Activated T-helper 2 cell treated with anti-CD3 and anti-CD28 coated beads, Interferon-gamma antibody, Interleukin-2, Interleukin-4, amounts not matched to agents 10 μg/mL and 5 μg/mL and 100 μg/mL, durations not matched to agents 14 hours and 24 hours and 36 hours (primary cell): ENCODE measurements at regions not wholly inside any gene's neighbourhood (a gene's known extent, or its start where the extent isn't known, plus 50 kb on each side); places are given as distances from the start of the nearest gene placed in this dataset.

Experiments used
- DNase-seq: peaks from one replicate; pipeline ENCODE4 v3.0.0; 2021; ENCODE audit warnings: low spot score
- H3K27ac Mint-ChIP-seq: one replicate; pipeline ENCODE4 v1.8.0; 2021; ENCODE audit warnings: mixed read lengths
- H3K27me3 Mint-ChIP-seq: one replicate; pipeline ENCODE4 v1.8.0; 2021; ENCODE audit warnings: low read depth, mixed read lengths
- H3K36me3 Mint-ChIP-seq: one replicate; pipeline ENCODE4 v1.8.0; 2021; ENCODE audit warnings: low read depth, mixed read lengths
- H3K4me1 Mint-ChIP-seq: one replicate; pipeline ENCODE4 v1.8.0; 2021; ENCODE audit warnings: low read depth, mixed read lengths
- H3K4me3 Mint-ChIP-seq: one replicate; pipeline ENCODE4 v1.8.0; 2021; ENCODE audit warnings: low read depth, mild to moderate bottlenecking, moderate library complexity, mixed read lengths
- H3K9me3 Mint-ChIP-seq: one replicate; pipeline ENCODE4 v1.8.0; 2021; ENCODE audit warnings: mixed read lengths
- intact Hi-C: fragments of 100-400 bp; cut with micrococcal nuclease; formaldehyde crosslinking; loops from one replicate; pipeline ENCODE4 v1.15.1; 2023

- Mint-ChIP-seq H3K9me3 (peaks cover 6% of the 10 kb centered on the region), H3K27ac (peak overlapping the region; percentile 60), H3K4me3 (peak overlapping the region; percentile 17), H3K27me3 (peaks cover 1% of the 10 kb centered on the region), H3K36me3 (no peaks in the 10 kb centered on the region), H3K4me1 (peaks cover 8% of the 10 kb centered on the region)
- DNase-seq = no peak
- intact Hi-C loops = loop anchor here (1.0 to 10.0 kb wide), 3 partner anchors 243 to 432 kb away; partner anchors contain the start of gene ZNF713
Observed at GRCh38 chr7:55641811-55642210, 69.5 kb upstream of the VOPP1 start.

GRCh38 chr7:55641273-55641691 lies 69.0 kb upstream of the VOPP1 start:
- Mint-ChIP-seq H3K27me3 (peaks cover 6% of the 10 kb centered on the region), H3K36me3 (no peaks in the 10 kb centered on the region), H3K9me3 (peaks cover 6% of the 10 kb centered on the region), H3K4me1 (peaks cover 8% of the 10 kb centered on the region), H3K4me3 (no peak overlapping the region), H3K27ac (no peak overlapping the region)
- DNase-seq = peak; percentile 11
- intact Hi-C loops = loop anchor here (1.0 to 10.0 kb wide), 2 partner anchors 244 to 433 kb away; partner anchors contain the start of gene ZNF713

GRCh38 chr7:55639640-55640039 lies 67.3 kb upstream of the VOPP1 start:
- Mint-ChIP-seq H3K4me1 (peaks cover 8% of the 10 kb centered on the region), H3K9me3 (peaks cover 6% of the 10 kb centered on the region), H3K4me3 (no peak overlapping the region), H3K27me3 (peaks cover 8% of the 10 kb centered on the region), H3K27ac (no peak overlapping the region), H3K36me3 (no peaks in the 10 kb centered on the region)
- intact Hi-C loops = loop anchor here (10.0 kb wide), 1 partner anchor 245 kb away; the partner anchor contains the start of gene ZNF713
- DNase-seq = no peak

GRCh38 chr7:55629051-55629677 lies 56.9 kb upstream of the VOPP1 start:
- no peaks in the 10 kb centered on the region for H3K9me3 Mint-ChIP-seq
- H3K27me3 Mint-ChIP-seq = peaks cover 3% of the 10 kb centered on the region
- no peak overlapping the region for H3K27ac Mint-ChIP-seq
- no peak overlapping the region for H3K4me3 Mint-ChIP-seq
- H3K36me3 Mint-ChIP-seq = no peaks in the 10 kb centered on the region
- H3K4me1 Mint-ChIP-seq = no peaks in the 10 kb centered on the region
- DNase-seq = no peak
- intact Hi-C loops = no loop called here

- H3K36me3 Mint-ChIP-seq = no peaks in the 10 kb centered on the region
- intact Hi-C loops = no loop called here
- no peaks in the 10 kb centered on the region for H3K9me3 Mint-ChIP-seq
- no peaks in the 10 kb centered on the region for H3K4me1 Mint-ChIP-seq
- H3K27me3 Mint-ChIP-seq = peaks cover 2% of the 10 kb centered on the region
- DNase-seq = no peak
- no peak overlapping the region for H3K27ac Mint-ChIP-seq
- H3K4me3 Mint-ChIP-seq = no peak overlapping the region
Observed at GRCh38 chr7:55624813-55625212, 52.5 kb upstream of the VOPP1 start.

GRCh38 chr7:55623617-55624016 lies 51.3 kb upstream of the VOPP1 start:
- no peaks in the 10 kb centered on the region for H3K4me1 Mint-ChIP-seq
- peaks cover 2% of the 10 kb centered on the region for H3K27me3 Mint-ChIP-seq
- intact Hi-C loops = no loop called here
- no peaks in the 10 kb centered on the region for H3K36me3 Mint-ChIP-seq
- no peak for DNase-seq
- no peak overlapping the region for H3K27ac Mint-ChIP-seq
- peaks cover under 1% of the 10 kb centered on the region for H3K9me3 Mint-ChIP-seq
- H3K4me3 Mint-ChIP-seq = no peak overlapping the region

GRCh38 chr7:55622241-55622640 lies 49.9 kb upstream of the VOPP1 start:
- H3K27me3 Mint-ChIP-seq = peaks cover 2% of the 10 kb centered on the region
- no peaks in the 10 kb centered on the region for H3K36me3 Mint-ChIP-seq
- peaks cover 6% of the 10 kb centered on the region for H3K9me3 Mint-ChIP-seq

More at GRCh38 chr7:55622241-55622640, 49.9 kb upstream of the VOPP1 start:
- no peaks in the 10 kb centered on the region for H3K4me1 Mint-ChIP-seq
- no peak overlapping the region for H3K27ac Mint-ChIP-seq
- DNase-seq = no peak
- intact Hi-C loops = no loop called here
- H3K4me3 Mint-ChIP-seq = no peak overlapping the region
